ENCODE measurements at regions not wholly inside any gene's neighbourhood (a gene's known extent, or its start where the extent isn't known, plus 50 kb on each side); places are given as distances from the start of the nearest gene placed in this dataset.

GRCh38 chr2:106041150-106041549 is 153.0 kb downstream of the UXS1 start:
- no peak for TF ChIP-seq CTCF (IDR thresholded peaks at IDR 0.05; ENCODE audit: low read depth, low read length)
- in situ Hi-C loops (cut with HindIII; ENCODE audit: low sequenced_read_pairs): no loop called here
- DNase-seq (ENCODE audit: low read depth, low spot score): no peak
- no peak overlapping the region for H3K4me3 ChIP-seq (ENCODE audit: low read depth, low read length)

- in situ Hi-C loops (cut with HindIII; ENCODE audit: low sequenced_read_pairs): no loop called here
- no peak for TF ChIP-seq CTCF (IDR thresholded peaks at IDR 0.05; ENCODE audit: low read depth, low read length)
- no peak overlapping the region for H3K4me3 ChIP-seq (ENCODE audit: low read depth, low read length)
- DNase-seq (ENCODE audit: low read depth, low spot score): no peak
Observed at GRCh38 chr2:106039634-106040315, 154.3 kb downstream of the UXS1 start.

- H3K4me3 ChIP-seq (ENCODE audit: low read depth, low read length): no peak overlapping the region
- in situ Hi-C loops (cut with HindIII; ENCODE audit: low sequenced_read_pairs): no loop called here
- TF ChIP-seq CTCF (IDR thresholded peaks at IDR 0.05; ENCODE audit: low read depth, low read length): no peak
- DNase-seq (ENCODE audit: low read depth, low spot score): no peak
Observed at GRCh38 chr2:106038601-106039375, 155.3 kb downstream of the UXS1 start.

- DNase-seq (ENCODE audit: low read depth, low spot score): no peak
- in situ Hi-C loops (cut with HindIII; ENCODE audit: low sequenced_read_pairs): no loop called here
- H3K4me3 ChIP-seq (ENCODE audit: low read depth, low read length): no peak overlapping the region
- no peak for TF ChIP-seq CTCF (IDR thresholded peaks at IDR 0.05; ENCODE audit: low read depth, low read length)
Observed at GRCh38 chr2:106037932-106038331, 156.2 kb downstream of the UXS1 start.

GRCh38 chr2:106037262-106037661 is 156.8 kb downstream of the UXS1 start:
- in situ Hi-C loops (cut with HindIII; ENCODE audit: low sequenced_read_pairs): no loop called here
- TF ChIP-seq CTCF (IDR thresholded peaks at IDR 0.05; ENCODE audit: low read depth, low read length): no peak
- no peak overlapping the region for H3K4me3 ChIP-seq (ENCODE audit: low read depth, low read length)
- no peak for DNase-seq (ENCODE audit: low read depth, low spot score)

- in situ Hi-C loops (cut with HindIII; ENCODE audit: low sequenced_read_pairs): no loop called here
- no peak for TF ChIP-seq CTCF (IDR thresholded peaks at IDR 0.05; ENCODE audit: low read depth, low read length)
- no peak overlapping the region for H3K4me3 ChIP-seq (ENCODE audit: low read depth, low read length)
- no peak for DNase-seq (ENCODE audit: low read depth, low spot score)
Observed at GRCh38 chr2:106034325-106034724, 159.8 kb downstream of the UXS1 start.

Measured in astrocyte of the spinal cord (primary cell).